Suprapubic skin (tissue), 4 donors: ENCODE measurements at regions not wholly inside any gene's neighbourhood (a gene's known extent, or its start where the extent isn't known, plus 50 kb on each side); places are given as distances from the start of the nearest gene placed in this dataset.

Source experiments
- DNase-seq, 2 donors: peaks; one replicate each; pipeline ENCODE4 v3.0.0-alpha.2; 2019; ENCODE audit warnings: low spot score in 2 of 2
- H3K27ac ChIP-seq: fragments of 200-600 bp; sonication (generic); one replicate; pipeline ENCODE4 v1.5.1; 2019
- H3K27me3 ChIP-seq: fragments of 200-600 bp; sonication (generic); one replicate; pipeline ENCODE4 v1.5.1; 2019
- H3K36me3 ChIP-seq: fragments of 200-600 bp; sonication (generic); one replicate; pipeline ENCODE4 v1.5.1; 2019
- H3K4me1 ChIP-seq: fragments of 200-600 bp; sonication (generic); one replicate; pipeline ENCODE4 v1.5.1; 2019
- H3K4me3 ChIP-seq: fragments of 200-600 bp; sonication (generic); one replicate; pipeline ENCODE4 v1.5.1; 2019; ENCODE audit warnings: mild to moderate bottlenecking
- H3K9me3 ChIP-seq: fragments of 200-600 bp; sonication (generic); one replicate; pipeline ENCODE4 v1.5.1; 2019
- EP300 ChIP-seq: sonication (generic); formaldehyde crosslinking; IDR thresholded peaks from one replicate; pipeline ENCODE4 v1.6.1; 2017; ENCODE audit warnings: antibody characterized with exemption
- POLR2A ChIP-seq, 2 donors: fragments of 450-650 bp; IDR thresholded peaks; one replicate each; pipeline ENCODE4 v1.6.1; 2017; ENCODE audit warnings: antibody characterized with exemption in 2 of 2, mild to moderate bottlenecking in 2 of 2, moderate library complexity in 2 of 2
- POLR2AphosphoS5 ChIP-seq, 3 donors: sonication (generic); formaldehyde crosslinking; IDR thresholded peaks; one replicate each; pipeline ENCODE4 v1.6.1; 2017; ENCODE audit warnings: antibody characterized with exemption in 3 of 3
- WGBS: methylation state at CpG from one replicate; pipeline ENCODE4 v1.1.5; 2018; 5-methylcytosine and 5-hydroxymethylcytosine counted together
- TF ChIP-seq, protein P1 (sequence below), 2 donors: fragments of 200-600 bp in 1 of 2; fragments of 450-650 bp in 1 of 2; sonication (generic) in 1 of 2; IDR thresholded peaks; one replicate each; pipeline ENCODE4 v1.5.1; 2016 to 2019; ENCODE audit warnings: antibody characterized with exemption in 2 of 2, mild to moderate bottlenecking in 1 of 2, moderate library complexity in 1 of 2

GRCh38 chr3:30221619-30222018 lies 384.8 kb upstream of the TGFBR2 start:
- Histone ChIP-seq H3K4me3 (no peak overlapping the region), H3K4me1 (no peaks in the 10 kb centered on the region), H3K36me3 (no peaks in the 10 kb centered on the region), H3K27ac (no peak overlapping the region), H3K27me3 (no peaks in the 10 kb centered on the region), H3K9me3 (no peaks in the 10 kb centered on the region)
- no peak for DNase-seq
- 59% methylated on average over 3 of the region's 3 CpGs for WGBS
- no peak for TF ChIP-seq POLR2A (IDR thresholded peaks at IDR 0.05)
- TF ChIP-seq, protein P1, sequence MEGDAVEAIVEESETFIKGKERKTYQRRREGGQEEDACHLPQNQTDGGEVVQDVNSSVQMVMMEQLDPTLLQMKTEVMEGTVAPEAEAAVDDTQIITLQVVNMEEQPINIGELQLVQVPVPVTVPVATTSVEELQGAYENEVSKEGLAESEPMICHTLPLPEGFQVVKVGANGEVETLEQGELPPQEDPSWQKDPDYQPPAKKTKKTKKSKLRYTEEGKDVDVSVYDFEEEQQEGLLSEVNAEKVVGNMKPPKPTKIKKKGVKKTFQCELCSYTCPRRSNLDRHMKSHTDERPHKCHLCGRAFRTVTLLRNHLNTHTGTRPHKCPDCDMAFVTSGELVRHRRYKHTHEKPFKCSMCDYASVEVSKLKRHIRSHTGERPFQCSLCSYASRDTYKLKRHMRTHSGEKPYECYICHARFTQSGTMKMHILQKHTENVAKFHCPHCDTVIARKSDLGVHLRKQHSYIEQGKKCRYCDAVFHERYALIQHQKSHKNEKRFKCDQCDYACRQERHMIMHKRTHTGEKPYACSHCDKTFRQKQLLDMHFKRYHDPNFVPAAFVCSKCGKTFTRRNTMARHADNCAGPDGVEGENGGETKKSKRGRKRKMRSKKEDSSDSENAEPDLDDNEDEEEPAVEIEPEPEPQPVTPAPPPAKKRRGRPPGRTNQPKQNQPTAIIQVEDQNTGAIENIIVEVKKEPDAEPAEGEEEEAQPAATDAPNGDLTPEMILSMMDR (IDR thresholded peaks at IDR 0.05): no peak
- TF ChIP-seq POLR2AphosphoS5 (IDR thresholded peaks at IDR 0.05): no peak
- no peak for TF ChIP-seq EP300

- Histone ChIP-seq H3K36me3 (no peaks in the 10 kb centered on the region), H3K9me3 (no peaks in the 10 kb centered on the region), H3K27ac (no peak overlapping the region), H3K4me1 (peaks cover 1% of the 10 kb centered on the region), H3K4me3 (no peak overlapping the region), H3K27me3 (no peaks in the 10 kb centered on the region)
- 57% methylated on average over 2 of the region's 2 CpGs for WGBS
- no peak for TF ChIP-seq POLR2AphosphoS5 (IDR thresholded peaks at IDR 0.05)
- TF ChIP-seq, protein P1 (IDR thresholded peaks at IDR 0.05): no peak
- TF ChIP-seq EP300: no peak
- no peak for TF ChIP-seq POLR2A (IDR thresholded peaks at IDR 0.05)
- no peak for DNase-seq
Observed at GRCh38 chr3:30222441-30222840, 384.0 kb upstream of the TGFBR2 start.

GRCh38 chr3:30225021-30225420 lies 381.4 kb upstream of the TGFBR2 start:
- TF ChIP-seq POLR2A (IDR thresholded peaks at IDR 0.05) (no peak), EP300 (no peak), POLR2AphosphoS5 (IDR thresholded peaks at IDR 0.05) (no peak)
- TF ChIP-seq, protein P1 (IDR thresholded peaks at IDR 0.05): no peak
- no peaks in the 10 kb centered on the region for H3K9me3 ChIP-seq
- no peak overlapping the region for H3K27ac ChIP-seq
- no peak overlapping the region for H3K4me3 ChIP-seq
- peaks cover 8% of the 10 kb centered on the region for H3K4me1 ChIP-seq
- 86% methylated on average over 2 of the region's 2 CpGs for WGBS
- H3K36me3 ChIP-seq: no peaks in the 10 kb centered on the region
- H3K27me3 ChIP-seq: no peaks in the 10 kb centered on the region
- no peak for DNase-seq

DNA sequence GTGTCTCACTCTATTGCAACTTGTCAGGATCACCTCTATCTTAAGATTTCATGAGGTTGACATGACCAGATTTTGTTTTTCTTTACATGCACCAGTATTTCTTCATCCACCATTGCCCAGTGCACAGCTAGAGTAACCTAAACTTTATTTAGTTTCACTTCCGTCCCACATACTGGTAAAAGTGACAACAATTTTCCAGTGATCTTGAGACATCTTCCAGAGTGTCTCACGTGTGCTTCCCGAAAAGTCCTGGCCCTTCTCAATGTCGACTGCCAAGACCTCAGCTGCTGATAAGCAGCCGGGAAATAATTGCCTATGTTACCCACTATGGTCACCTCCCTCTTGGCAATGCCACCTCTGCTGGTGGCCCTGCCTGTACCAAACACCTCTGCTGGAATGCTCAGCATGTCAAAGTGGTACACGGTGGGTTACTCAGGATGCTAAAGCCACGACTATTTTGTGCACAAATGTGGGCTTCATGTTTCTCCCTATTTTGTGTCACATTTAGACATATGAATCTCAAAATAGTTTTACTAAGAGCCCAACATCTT lies 379.7 kb upstream of the TGFBR2 start:
- Histone ChIP-seq H3K27me3 (no peaks in the 10 kb centered on the region), H3K4me1 (peaks cover 10% of the 10 kb centered on the region), H3K36me3 (no peaks in the 10 kb centered on the region), H3K4me3 (no peak overlapping the region), H3K27ac (no peak overlapping the region), H3K9me3 (no peaks in the 10 kb centered on the region)
- WGBS: 90% methylated on average over 7 of the region's 7 CpGs
- TF ChIP-seq POLR2A (IDR thresholded peaks at IDR 0.05) (no peak), EP300 (no peak), POLR2AphosphoS5 (IDR thresholded peaks at IDR 0.05) (no peak)
- TF ChIP-seq, protein P1 (IDR thresholded peaks at IDR 0.05): no peak
- DNase-seq: no peak

- no peak overlapping the region for H3K4me3 ChIP-seq
- no peaks in the 10 kb centered on the region for H3K27me3 ChIP-seq
- no peaks in the 10 kb centered on the region for H3K9me3 ChIP-seq
- no peak for TF ChIP-seq POLR2AphosphoS5 (IDR thresholded peaks at IDR 0.05)
- TF ChIP-seq, protein P1 (IDR thresholded peaks at IDR 0.05): no peak
- TF ChIP-seq EP300: no peak
- TF ChIP-seq POLR2A (IDR thresholded peaks at IDR 0.05): no peak
- peaks cover 12% of the 10 kb centered on the region for H3K4me1 ChIP-seq
- 28% methylated on average over 2 of the region's 2 CpGs for WGBS
- DNase-seq: no peak
- no peaks in the 10 kb centered on the region for H3K36me3 ChIP-seq
- H3K27ac ChIP-seq: no peak overlapping the region
Observed at GRCh38 chr3:30227571-30228301, 378.7 kb upstream of the TGFBR2 start.
